Renal pelvis (tissue), 1 donor: ENCODE measurements at regions not wholly inside any gene's neighbourhood (a gene's known extent, or its start where the extent isn't known, plus 50 kb on each side); places are given as distances from the start of the nearest gene placed in this dataset.
"Not testable (repeated sequence)": the region's sequence is repeated elsewhere in the genome, so short reads cannot be mapped to it uniquely, and the experiment has no call there.

Source experiments
- DNase-seq: peaks from one replicate; pipeline ENCODE4 v3.0.0-alpha.2; 2013

DNA sequence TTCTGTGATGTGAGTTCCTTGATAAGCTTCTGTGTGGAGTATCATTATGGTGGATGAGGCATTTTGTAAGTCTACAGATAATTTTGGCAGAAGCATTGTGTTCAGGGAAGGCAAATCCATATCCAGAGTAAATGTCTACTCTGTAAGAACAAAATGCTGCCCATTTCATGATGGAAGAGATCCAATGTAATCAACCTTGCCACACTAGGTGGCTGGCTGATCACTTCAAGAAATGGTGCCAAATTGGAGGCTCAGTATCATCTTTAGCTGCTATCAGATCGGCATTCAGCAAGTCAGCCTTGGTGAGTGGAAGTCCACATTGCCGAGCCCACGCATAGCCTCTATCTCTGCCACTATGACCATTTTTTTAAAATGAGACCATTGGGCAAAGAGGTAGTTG lies 565.8 kb upstream of the USP24 start:
- no peak for DNase-seq

DNA sequence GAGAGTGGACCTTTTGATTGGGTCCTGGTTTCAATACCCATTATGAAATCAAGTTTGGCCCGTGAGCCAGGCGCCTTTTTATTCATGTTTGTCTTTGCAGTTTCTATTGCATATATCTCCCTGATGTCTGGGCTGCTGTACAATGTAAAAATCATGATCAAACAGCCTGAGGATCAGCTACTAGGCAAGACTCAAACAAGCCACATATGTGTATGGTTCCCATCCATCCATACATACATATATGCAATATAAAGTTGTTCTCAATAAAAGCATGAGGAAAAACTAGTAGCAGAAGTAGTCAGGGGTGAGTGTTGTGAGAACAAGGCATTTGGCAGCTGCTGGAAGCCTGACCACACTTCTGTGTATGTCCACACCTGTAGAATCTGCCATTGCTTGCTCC lies 562.4 kb upstream of the USP24 start:
- DNase-seq: no peak

DNA sequence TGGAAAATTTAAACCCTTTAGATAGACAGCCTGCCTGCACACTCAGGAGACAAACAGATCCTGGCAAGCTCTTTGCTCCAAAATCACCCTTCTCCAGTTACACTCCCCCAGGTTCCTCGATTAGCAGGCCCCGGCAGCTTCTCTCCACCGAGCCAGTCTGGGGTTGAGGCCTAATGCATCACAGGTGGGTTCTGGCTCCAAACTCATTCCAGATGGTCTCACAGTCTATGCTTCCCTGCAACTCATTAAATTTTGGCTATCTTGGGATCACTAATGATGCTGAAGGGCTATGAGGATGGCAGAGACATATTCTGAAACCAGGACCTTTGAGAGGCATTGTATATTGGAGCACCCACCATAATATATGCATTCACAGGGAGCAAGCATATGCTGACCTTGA lies 559.8 kb upstream of the USP24 start:
- no peak for DNase-seq

DNA sequence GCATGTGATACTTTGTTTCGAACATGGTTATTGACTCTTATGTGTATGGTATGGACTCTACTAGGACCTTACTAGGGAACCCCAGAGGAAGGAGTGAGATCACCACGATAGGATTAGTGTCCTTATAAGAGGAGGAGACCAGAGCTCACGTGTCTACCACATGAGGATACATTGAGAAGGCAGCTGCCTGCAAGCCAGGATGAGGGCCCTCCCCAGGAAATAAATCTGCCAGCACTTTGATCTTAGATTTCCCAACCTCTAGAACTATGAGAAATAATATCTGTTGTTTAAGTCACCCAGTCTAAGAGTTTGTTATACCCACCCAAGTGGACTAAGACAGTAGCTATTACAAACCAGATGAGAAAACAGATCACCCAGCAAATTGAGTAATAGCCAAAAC lies 559.3 kb upstream of the USP24 start:
- DNase-seq: no peak

DNA sequence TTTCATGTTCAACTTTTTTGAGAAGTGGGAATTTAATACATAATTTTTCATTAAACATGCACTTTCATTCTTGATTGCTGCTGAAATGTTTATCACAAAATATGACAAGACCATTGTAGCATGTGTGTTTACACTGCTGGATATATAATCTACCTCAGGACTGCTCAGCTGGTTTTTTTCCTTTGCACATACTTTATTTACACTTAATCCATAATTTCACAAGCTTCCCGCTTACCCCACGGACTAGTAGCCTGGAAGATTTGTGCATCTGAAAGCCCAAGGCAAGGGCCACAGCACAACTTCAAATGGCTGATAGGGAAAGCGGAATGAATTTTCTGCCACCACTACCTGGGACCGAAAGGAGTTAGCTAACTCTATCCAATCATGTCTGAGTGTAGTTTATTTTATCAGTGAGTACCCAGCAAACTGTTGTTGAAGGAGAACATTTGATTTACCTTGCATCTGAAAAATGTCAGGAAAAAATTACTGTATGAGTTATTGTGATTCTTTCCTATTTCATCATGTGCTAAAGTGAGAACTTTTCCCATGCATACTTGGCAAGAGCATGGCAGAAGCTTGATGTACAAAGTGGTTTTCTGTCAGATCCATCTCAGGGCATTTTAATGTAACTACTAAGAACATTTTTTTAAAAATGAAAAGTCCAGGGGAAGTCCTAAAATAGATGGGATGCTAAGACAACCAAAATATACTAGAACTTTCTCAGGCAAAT lies 558.2 kb upstream of the USP24 start:
- no peak for DNase-seq

DNA sequence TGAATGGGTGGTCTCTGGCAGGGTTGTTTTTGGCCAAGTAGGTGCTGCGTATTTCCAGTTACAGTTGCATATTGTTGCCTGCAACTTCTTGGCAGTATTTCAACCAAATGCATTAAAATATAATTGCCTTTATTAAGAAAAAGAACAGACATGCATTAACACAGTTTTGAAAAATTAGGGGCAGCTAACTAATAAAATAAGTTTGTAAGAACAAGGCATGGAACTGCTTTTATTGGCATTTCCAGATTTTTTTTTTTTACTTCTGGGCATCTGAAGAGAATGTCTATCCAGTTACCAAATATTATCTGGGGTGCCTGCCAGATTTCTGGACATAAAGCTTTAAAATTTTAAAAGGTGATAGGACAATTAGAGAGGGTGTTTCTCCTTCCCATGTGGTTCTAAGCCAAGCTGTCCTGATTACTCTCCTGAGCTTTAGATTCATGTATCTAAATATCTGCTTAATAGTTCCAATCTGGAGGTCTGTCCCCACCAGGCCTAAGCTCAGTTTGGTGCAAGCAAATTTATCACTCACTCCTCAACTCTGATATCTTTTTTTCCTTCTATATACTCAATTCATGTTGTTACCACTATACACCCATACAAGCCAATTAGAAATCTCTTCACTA lies 553.3 kb upstream of the USP24 start:
- no peak for DNase-seq

DNA sequence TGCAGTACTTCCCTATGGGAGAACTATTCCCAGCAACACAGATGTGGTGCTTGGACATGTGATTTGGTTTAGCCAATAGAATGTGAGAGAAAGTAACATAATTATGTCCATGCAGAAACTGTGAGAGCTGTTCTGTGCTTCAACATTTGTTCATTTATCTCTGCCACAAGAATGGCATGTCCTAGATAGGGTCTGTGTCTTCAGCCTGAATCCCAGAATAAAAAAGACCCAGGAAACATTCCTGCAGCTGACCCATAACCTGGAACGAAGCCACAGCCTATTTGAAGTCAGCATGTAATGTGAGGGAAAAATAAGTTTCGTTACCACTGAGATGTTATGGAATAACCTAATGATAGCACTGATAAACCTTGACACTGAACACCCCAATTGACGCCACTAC lies 552.0 kb upstream of the USP24 start:
- DNase-seq: no peak

DNA sequence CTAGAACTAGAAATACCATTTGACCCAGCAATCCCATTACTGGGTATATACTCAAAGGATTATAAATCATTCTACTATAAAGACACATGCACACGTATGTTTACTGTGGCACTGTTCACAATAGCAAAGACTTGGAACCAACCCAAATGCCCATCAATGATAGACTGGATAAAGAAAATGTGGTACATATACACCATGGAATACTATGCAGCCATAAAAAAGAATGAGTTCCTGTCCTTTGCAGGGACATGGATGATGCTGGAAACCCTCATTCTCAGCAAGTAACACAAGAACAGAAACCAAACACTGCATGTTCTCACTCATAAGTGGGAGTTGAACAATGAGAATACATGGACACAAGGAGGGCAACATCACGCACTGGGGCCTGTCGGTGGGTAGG lies 550.3 kb upstream of the USP24 start:
- not testable (repeated sequence) for DNase-seq

DNA sequence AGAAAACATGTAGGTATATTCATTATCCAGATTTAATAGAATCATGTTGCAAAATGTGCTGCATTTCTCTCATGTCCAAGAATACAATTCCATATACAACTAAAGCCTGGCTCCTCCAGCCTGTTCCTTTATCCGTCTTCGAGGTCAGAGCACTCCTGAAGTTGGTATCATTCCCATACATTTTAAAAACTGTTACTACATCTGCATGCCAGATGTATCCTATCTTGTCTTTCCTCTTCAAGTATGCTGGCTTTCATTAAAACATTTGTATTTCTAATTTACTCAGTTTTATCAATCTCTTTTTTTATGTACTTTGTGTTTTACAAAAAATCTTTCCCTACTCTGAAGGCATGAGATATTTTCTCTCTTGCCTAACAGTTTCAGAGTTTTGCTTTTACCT lies 536.6 kb upstream of the USP24 start:
- no peak for DNase-seq

DNA sequence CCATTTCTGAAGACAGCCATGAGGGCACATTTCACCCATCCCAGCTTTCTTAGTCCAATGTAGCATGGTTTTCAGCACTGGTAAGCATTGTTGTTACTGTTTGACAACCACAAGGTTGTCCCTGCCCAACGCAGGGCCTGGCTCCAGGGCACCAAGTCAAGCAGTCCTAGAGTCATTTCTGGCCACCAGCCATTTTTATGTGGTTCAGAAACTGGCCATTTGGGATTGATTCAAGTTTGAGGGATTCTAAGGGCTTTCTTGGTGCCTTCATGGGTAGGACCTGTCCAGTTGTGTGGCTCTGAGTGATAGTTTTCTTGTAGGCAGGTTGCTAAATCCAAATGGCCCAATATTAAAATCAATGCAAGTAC lies 535.4 kb upstream of the USP24 start:
- no peak for DNase-seq

DNA sequence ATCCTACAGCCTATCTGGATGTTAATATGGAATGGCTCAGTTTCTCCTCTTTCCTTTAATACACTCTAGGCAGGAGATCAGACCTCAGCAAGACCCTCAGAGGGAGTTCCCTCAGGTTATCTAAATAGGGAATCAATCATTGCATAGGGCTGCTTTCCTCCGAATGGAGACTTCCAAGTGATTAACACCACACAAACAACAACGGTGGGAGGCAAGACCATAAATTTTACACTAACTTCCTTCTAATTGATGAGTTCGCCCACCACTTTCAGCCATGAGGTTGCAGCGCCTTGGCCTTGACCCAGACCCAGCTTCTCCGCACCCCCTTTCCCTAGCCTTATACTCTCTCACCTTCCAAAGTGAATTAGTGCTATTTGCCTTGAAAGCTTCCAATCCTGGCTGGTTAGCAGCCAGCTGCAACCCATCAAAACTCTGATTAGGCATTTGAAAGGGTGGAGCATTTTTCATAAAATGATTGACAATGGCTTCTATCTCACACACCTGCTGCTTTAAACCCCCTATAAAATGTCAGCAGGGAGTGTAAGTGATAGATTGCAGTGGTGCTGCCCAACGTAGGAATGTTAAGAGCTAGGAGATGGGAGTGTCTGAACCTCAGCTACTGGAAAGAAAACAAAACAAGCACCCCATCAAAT lies 534.9 kb upstream of the USP24 start:
- DNase-seq: peak; percentile 30

DNA sequence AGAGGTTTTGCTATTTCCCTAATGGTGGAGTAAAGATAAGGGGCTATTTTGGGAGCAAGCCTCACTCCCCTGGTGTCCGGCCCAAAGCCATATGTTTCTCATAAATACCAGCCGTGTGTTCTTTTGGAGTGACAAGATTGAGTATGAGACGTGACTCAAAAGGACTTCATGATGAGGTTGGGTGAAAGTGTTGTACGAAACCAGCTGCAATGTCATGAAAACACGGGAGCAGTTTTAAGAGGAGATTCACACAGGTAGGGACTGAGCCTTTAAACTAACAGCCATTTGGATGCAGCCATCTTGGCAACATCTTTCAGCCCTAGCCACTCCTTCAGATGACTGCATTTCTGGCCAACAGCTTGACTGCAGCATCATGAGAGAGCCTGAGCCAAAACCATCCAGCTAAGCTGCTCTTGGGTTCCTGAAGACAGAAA lies 532.3 kb upstream of the USP24 start:
- no peak for DNase-seq

DNA sequence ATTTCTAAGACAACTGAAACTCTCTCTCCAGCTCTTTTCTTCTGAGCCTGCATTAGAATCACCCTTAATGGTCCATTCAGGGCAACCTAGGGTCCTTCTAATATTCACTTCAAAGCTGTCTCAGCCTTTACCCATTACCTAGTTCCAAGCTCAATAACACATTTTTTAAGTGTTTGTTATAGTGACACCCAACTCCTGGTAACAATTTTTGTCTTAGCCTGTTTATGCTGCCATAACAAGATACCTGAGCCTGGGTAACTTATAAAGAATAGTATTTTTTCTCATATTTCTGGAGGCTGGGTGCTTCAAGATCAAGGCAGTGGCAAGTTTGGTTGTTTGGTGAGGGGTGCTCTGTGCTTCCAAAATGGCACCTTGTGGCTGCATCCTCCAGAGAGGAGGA lies 531.5 kb upstream of the USP24 start:
- DNase-seq: no peak

DNA sequence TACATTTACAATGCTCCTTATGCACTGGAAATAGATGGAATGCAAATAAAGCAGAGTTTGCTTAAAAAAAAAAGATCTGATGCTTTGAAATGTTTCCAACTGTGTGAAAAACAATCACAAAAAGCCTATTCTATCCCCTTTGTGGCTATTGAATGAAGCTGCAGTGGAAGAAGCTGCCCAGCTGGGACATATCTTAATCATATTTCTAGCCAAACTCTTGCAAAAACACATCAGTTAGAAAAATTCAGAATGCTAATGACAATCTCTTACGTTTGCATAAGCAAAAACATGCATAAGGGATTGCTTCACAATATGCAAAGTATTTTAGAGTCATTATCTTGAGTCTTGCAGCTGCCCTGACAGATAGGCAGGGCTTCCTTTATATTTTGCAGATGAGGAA lies 526.4 kb upstream of the USP24 start:
- peak; percentile 66 for DNase-seq

DNA sequence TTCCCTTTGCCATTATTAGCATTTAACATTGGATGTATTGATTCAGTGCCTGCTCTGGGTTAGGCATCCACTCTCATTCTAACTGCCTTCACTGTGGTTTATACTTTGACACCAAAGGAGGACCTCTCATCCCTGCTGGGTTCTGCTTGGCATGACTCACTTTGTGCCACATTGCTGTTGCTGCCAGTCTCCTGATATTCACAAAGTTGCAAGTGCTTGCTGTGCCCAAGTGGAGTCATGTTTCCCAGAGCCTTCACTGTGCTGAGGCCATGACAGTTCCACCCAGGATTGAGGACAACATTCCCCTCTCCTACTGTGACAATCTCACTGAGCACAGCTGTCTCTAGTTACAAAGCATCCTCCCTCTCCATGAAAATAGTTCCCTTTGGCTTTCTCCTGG lies 519.9 kb upstream of the USP24 start:
- no peak for DNase-seq

DNA sequence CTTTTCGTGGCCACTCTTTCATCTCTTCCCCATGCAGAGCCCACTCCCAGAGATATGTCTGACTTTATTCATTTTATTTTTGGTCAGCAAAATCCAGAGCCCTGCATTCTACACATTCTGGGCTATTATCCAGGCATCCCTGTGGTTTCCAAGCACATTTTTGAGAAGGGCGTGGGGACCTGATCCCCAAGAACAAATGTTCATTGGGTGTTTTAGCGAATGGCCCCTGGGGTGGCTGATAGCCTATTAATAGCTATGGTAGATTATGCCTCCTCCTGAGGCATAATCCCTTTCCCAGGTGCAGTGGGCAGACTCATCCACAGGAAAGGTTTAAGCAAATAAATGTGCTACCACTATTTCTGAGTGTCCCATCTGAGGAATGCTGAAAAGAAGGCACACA lies 511.8 kb upstream of the USP24 start:
- DNase-seq: no peak

DNA sequence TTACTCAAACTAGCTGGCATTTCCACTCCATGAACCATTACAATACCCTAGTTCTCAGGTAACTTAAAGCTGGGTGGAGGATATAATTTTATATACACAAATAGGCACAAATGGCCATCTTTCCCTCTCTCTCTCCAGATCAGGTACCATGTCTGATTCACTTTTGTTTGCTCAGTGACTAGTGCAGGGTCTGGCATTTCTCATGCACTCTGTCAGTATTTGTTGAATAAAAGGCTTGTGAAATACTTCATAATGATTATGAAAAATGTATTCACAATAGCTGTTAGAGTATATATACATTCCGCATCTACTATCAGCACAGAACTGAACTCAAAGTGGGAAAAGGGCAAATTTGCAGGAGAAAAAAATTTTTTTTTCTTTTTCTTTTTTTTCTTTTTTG lies 510.2 kb upstream of the USP24 start:
- no peak for DNase-seq

DNA sequence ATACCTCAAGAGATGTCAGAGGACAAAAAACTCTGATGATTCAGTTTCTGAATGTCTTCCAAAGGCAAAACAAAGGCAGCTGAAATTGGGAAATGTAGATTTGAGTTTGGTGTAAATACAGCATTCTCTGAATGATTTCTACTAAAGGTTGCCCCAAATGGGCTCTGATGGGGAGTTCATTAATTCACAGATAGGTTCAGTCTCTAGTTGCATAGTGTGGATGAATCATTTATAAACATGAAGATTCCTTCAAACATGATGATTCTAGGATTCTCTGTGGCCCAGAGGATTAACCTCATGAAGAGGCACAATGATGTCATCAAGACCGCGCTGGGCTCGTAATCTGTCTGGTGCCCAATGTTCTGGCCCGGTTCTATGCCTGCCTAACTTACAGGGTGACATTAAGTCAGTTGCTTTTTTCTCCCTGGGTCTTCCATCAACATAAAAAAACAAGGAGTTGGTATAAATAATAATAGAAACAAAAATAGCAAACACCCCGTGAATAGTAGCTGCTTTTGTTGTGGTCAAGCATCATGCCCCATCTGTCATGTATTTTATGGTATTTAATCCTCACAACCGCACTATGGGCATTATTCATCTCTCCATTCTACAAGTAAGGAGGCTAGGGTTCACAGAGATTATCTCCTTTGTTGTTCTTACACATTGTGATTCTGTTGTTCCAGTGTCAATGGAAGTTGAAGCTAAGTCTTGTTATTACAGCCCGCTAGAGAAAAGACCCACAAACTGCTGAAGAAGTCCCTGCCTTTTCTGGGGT lies 509.6 kb upstream of the USP24 start:
- DNase-seq: no peak

DNA sequence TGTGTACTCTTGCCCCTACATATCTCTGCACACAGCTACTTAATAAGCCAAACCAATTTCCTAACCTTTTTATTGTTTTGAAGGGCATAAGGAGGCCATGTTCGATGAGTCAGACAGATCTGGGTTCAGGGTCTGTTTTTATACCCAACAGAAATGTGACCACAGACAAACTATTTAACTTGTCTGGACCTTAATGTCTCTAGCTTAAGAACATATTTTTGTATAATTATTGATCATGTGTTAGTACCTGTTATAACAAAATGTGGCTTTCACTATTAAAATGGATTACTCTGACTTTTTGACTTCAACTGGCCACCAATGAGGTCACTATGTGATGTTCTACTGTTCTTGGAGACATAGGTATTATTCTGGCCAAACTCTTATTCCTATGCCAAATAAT lies 507.8 kb upstream of the USP24 start:
- no peak for DNase-seq

DNA sequence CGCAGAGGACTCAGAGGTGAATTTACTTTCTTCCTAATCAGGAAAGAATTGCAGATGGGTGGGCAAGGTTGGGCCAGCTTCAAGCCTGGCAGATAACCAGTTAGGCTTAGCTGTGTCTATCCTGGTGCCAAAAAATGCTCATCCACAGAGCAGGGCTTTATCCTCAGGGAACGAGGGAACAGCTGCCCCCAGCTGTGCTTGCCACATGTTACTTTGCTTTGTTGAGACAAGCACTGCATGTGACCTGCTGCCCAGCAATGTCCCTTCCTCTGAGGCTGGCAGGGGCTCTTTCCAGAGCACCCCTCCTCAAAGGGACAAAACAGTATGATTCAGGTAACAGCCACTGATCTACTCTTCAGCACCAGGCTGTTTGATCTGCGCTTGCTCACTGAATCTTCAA lies 505.1 kb upstream of the USP24 start:
- DNase-seq: no peak

DNA sequence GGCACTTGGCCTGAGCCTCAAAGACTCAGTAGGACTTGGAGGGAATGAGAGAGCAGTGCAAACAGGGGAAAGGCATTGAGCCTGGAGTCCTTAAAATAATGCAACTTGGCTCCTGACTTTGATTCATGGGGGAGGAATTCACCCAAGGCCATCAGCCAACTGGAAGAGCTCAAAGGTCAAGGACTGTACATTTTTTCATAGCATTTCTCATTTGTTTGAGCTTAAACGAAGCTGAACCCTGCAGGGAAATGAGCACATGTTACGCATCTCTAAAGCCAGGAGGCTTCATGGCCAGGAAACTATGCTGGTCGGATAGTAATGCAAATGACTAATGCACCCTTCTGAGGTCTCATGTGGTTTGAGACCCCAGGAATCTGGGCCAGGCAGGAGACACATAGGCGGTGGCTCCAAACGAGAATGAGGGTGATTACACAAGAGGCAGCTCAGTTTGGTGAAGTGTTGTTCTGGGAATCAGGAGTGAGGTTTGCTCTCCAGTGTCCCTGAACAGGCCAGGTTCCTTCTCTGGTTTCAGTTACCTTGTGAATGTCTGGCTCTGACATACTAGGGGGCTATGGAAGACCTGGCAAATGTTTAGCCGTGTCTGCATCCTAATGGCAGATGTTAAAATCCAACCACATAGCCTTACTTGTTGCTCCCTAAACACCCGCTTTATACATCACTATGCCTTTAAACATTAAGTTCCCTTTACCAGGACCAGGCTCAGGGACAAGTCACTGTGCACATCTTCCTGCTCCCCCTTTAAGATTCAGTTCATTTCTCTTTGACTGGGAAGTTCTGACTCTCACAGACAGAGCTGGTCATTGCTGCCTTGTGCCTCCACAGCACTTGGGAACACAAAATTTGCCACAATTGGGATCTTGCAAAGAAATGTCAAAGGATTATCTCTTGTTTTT lies 503.9 kb upstream of the USP24 start:
- no peak for DNase-seq

DNA sequence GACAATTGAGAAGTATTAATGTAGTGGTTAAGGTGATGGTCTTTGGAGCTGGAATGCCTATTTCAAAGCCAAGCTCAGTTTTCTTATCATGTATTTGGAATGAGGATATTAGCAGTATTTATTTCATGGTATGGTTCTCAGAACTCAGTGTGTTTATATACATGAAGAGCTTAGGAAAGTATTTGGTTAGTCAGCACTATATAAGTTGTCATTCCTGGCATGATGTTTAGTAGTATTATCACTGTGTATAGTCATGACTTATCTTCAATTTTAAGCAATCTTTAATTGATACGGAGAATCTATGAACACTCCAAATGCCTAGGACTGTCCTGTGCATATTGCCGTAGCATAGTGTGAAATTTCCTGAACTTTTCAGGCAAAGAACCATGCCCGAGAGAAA lies 501.9 kb upstream of the USP24 start:
- no peak for DNase-seq
